Endodermal cell (in vitro differentiated cells): ENCODE measurements at regions not wholly inside any gene's neighbourhood (a gene's known extent, or its start where the extent isn't known, plus 50 kb on each side); places are given as distances from the start of the nearest gene placed in this dataset.

Experiments used
- DNase-seq: peaks from one replicate; pipeline ENCODE4 v3.0.0-alpha.2; 2017
- H3K27ac ChIP-seq: 2 replicates; pipeline ENCODE4 v1.5.1; 2013; ENCODE audit warnings: mild to moderate bottlenecking, low read depth, low read length, moderate library complexity
- H3K27me3 ChIP-seq: 2 replicates; pipeline ENCODE4 v1.6.1; 2013; ENCODE audit warnings: mild to moderate bottlenecking, low read length, moderate library complexity; ENCODE audit not compliant: insufficient read depth, control insufficient read depth, poor library complexity, severe bottlenecking
- H3K36me3 ChIP-seq: 2 replicates; pipeline ENCODE4 v1.7.0; 2013; ENCODE audit warnings: mild to moderate bottlenecking, low read length, moderate library complexity; ENCODE audit not compliant: control insufficient read depth, insufficient read depth
- H3K4me1 ChIP-seq: one replicate; pipeline ENCODE4 v1.7.0; 2013; ENCODE audit warnings: low read length; ENCODE audit not compliant: control insufficient read depth, insufficient read depth
- H3K4me3 ChIP-seq: 2 replicates; pipeline ENCODE4 v1.5.1; 2013; ENCODE audit warnings: mild to moderate bottlenecking, low read length, moderate library complexity
- H3K9ac ChIP-seq: 2 replicates; pipeline ENCODE4 v1.6.1; 2013; ENCODE audit warnings: mild to moderate bottlenecking, low read length, moderate library complexity; ENCODE audit not compliant: poor library complexity, severe bottlenecking; ENCODE audit errors: extremely low read depth
- H3K9me3 ChIP-seq: 2 replicates; pipeline ENCODE4 v1.6.1; 2013; ENCODE audit warnings: mild to moderate bottlenecking, low read length, moderate library complexity; ENCODE audit not compliant: control insufficient read depth
- H3K27ac Mint-ChIP-seq: 2 replicates; pipeline ENCODE4 v1.8.0; 2020; ENCODE audit warnings: mixed read lengths
- H3K27me3 Mint-ChIP-seq: 2 replicates; pipeline ENCODE4 v1.8.0; 2021; ENCODE audit warnings: mild to moderate bottlenecking, mixed read lengths; ENCODE audit not compliant: insufficient read depth
- H3K36me3 Mint-ChIP-seq: 2 replicates; pipeline ENCODE4 v1.8.0; 2020; ENCODE audit warnings: low read depth, mixed read lengths
- H3K4me1 Mint-ChIP-seq: 2 replicates; pipeline ENCODE4 v1.8.0; 2020; ENCODE audit warnings: mixed read lengths
- H3K4me3 Mint-ChIP-seq: 2 replicates; pipeline ENCODE4 v1.8.0; 2020; ENCODE audit warnings: mild to moderate bottlenecking, moderate library complexity, mixed read lengths
- H3K9me3 Mint-ChIP-seq: 2 replicates; pipeline ENCODE4 v1.8.0; 2020; ENCODE audit warnings: mild to moderate bottlenecking, mixed read lengths
- WGBS, 2 experiments: methylation state at CpG; one replicate each; pipeline versions ENCODE4 v1.1.5 to v1.1.7; 2013; ENCODE audit warnings: missing lambda C conversion rate in 2 of 2, mixed read lengths in 1 of 2; ENCODE audit not compliant: insufficient coverage in 1 of 2, insufficient read length in 1 of 2; 5-methylcytosine and 5-hydroxymethylcytosine counted together
- TF ChIP-seq, protein P1 (sequence below): fragments of 200-600 bp; sonication (generic); conservative IDR thresholded peaks from 2 replicates; pipeline ENCODE4 v1.5.0; 2021; ENCODE audit warnings: antibody characterized with exemption, mild to moderate bottlenecking

GRCh38 chr12:116659771-116660481 lies 77.9 kb downstream of the SPRING1 start:
- Histone ChIP-seq H3K27me3 (no peaks in the 10 kb centered on the region), H3K36me3 (no peaks in the 10 kb centered on the region), H3K9ac (no peak overlapping the region), H3K9me3 (no peaks in the 10 kb centered on the region), H3K4me1 (peaks cover 4% of the 10 kb centered on the region), H3K27ac (no peak overlapping the region), H3K4me3 (no peak overlapping the region)
- TF ChIP-seq, protein P1, sequence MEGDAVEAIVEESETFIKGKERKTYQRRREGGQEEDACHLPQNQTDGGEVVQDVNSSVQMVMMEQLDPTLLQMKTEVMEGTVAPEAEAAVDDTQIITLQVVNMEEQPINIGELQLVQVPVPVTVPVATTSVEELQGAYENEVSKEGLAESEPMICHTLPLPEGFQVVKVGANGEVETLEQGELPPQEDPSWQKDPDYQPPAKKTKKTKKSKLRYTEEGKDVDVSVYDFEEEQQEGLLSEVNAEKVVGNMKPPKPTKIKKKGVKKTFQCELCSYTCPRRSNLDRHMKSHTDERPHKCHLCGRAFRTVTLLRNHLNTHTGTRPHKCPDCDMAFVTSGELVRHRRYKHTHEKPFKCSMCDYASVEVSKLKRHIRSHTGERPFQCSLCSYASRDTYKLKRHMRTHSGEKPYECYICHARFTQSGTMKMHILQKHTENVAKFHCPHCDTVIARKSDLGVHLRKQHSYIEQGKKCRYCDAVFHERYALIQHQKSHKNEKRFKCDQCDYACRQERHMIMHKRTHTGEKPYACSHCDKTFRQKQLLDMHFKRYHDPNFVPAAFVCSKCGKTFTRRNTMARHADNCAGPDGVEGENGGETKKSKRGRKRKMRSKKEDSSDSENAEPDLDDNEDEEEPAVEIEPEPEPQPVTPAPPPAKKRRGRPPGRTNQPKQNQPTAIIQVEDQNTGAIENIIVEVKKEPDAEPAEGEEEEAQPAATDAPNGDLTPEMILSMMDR: no peak
- no peaks in the 10 kb centered on the region for H3K36me3 Mint-ChIP-seq
- no peak overlapping the region for H3K27ac Mint-ChIP-seq
- H3K4me1 Mint-ChIP-seq: peaks cover 10% of the 10 kb centered on the region
- 93 to 99% methylated on average over 12 to 13 of the region's 13 CpGs for WGBS, 2 experiments
- peaks cover 4% of the 10 kb centered on the region for H3K9me3 Mint-ChIP-seq
- H3K4me3 Mint-ChIP-seq: no peak overlapping the region
- H3K27me3 Mint-ChIP-seq: peaks cover 4% of the 10 kb centered on the region
- DNase-seq: no peak

GRCh38 chr12:116657921-116658495 lies 79.9 kb downstream of the SPRING1 start:
- no peak overlapping the region for H3K9ac ChIP-seq
- no peaks in the 10 kb centered on the region for H3K36me3 Mint-ChIP-seq
- 86 to 97% methylated on average over 6 to 11 of the region's 11 CpGs for WGBS, 2 experiments
- peaks cover 4% of the 10 kb centered on the region for H3K27me3 Mint-ChIP-seq
- peaks cover 4% of the 10 kb centered on the region for H3K4me1 ChIP-seq
- no peak overlapping the region for H3K27ac Mint-ChIP-seq
- peaks cover 8% of the 10 kb centered on the region for H3K9me3 Mint-ChIP-seq
- no peak overlapping the region for H3K4me3 ChIP-seq
- DNase-seq: peak; percentile 61
- H3K9me3 ChIP-seq: peaks cover 5% of the 10 kb centered on the region
- H3K4me1 Mint-ChIP-seq: peaks cover 10% of the 10 kb centered on the region
- no peaks in the 10 kb centered on the region for H3K27me3 ChIP-seq
- TF ChIP-seq, protein P1: no peak
- no peaks in the 10 kb centered on the region for H3K36me3 ChIP-seq
- H3K4me3 Mint-ChIP-seq: no peak overlapping the region
- no peak overlapping the region for H3K27ac ChIP-seq

DNA sequence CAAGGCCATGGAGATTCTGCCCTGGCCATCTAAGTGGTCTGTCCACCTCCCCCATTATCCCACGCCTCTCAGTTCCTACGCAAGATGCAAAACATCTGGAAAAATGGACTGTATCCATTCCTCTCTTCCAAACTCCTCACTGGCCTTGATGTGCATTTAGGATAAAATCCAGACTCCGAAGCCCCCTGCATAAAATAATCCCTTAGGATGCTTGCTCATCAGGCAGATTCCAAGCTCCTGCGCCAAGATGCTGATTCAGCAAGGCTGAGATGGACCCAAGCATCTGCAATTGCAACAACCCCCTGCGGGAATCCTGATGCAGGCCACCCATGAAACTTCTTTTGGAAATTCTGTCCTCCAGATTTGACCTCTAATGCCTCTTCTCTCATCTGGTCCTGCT lies 81.6 kb downstream of the SPRING1 start:
- DNase-seq: no peak
- Histone ChIP-seq H3K9ac (no peak overlapping the region), H3K27me3 (no peaks in the 10 kb centered on the region), H3K4me3 (no peak overlapping the region), H3K4me1 (no peaks in the 10 kb centered on the region), H3K27ac (no peak overlapping the region), H3K9me3 (peaks cover 10% of the 10 kb centered on the region), H3K36me3 (no peaks in the 10 kb centered on the region)
- Mint-ChIP-seq H3K4me3 (no peak overlapping the region), H3K27me3 (peaks cover 2% of the 10 kb centered on the region), H3K27ac (no peak overlapping the region), H3K4me1 (peaks cover 5% of the 10 kb centered on the region), H3K36me3 (no peaks in the 10 kb centered on the region), H3K9me3 (peaks cover 14% of the 10 kb centered on the region)
- 96 to 98% methylated on average over 5 of the region's 5 CpGs for WGBS, 2 experiments
- TF ChIP-seq, protein P1: no peak
